PFSK-1 (cell line): ENCODE measurements at regions not wholly inside any gene's neighbourhood (a gene's known extent, or its start where the extent isn't known, plus 50 kb on each side); places are given as distances from the start of the nearest gene placed in this dataset.

Source experiments
- POLR2AphosphoS5 ChIP-seq: IDR thresholded peaks from 2 replicates; pipeline ENCODE4 v1.6.1; 2012; ENCODE audit warnings: low read depth, mild to moderate bottlenecking, control low read depth, low read length, moderate library complexity
- REST ChIP-seq, 2 experiments: IDR thresholded peaks; 2 replicates each; pipeline versions ENCODE4 v1.6.1 to v1.8.0; 2011 to 2012; ENCODE audit warnings: low read depth in 2 of 2, low read length in 2 of 2, control low read depth in 1 of 2, inconsistent platforms in 1 of 2, mild to moderate bottlenecking in 1 of 2, moderate library complexity in 1 of 2; ENCODE audit not compliant: insufficient read depth in 1 of 2
- SIN3A ChIP-seq: IDR thresholded peaks from 2 replicates; pipeline ENCODE4 v1.6.1; 2012; ENCODE audit warnings: mild to moderate bottlenecking, low read length, moderate library complexity, borderline replicate concordance; ENCODE audit not compliant: insufficient read depth

- no peak for TF ChIP-seq SIN3A
- no peak for TF ChIP-seq POLR2AphosphoS5
- TF ChIP-seq REST (IDR thresholded peaks at IDR 0.05; ENCODE audit: insufficient read depth in 1 of 2, low read depth in 2 of 2, low read length in 2 of 2): no peak
These were observed 909.2 kb downstream of the EPHA7 start for GRCh38 chr6:92510137-92510536.
